Stimulated activated CD4-positive, alpha-beta T cell treated with anti-CD3 and anti-CD28 coated beads, TNF-alpha, amount 100 ng/mL, for 1 hour (primary cell): ENCODE measurements at regions not wholly inside any gene's neighbourhood (a gene's known extent, or its start where the extent isn't known, plus 50 kb on each side); places are given as distances from the start of the nearest gene placed in this dataset.
"Not testable (repeated sequence)": the region's sequence is repeated elsewhere in the genome, so short reads cannot be mapped to it uniquely, and the experiment has no call there.

Source experiments
- DNase-seq, 3 donors: peaks; one replicate each; pipeline ENCODE4 v3.0.0-alpha.2; 2020; ENCODE audit warnings: low read depth in 3 of 3, low spot score in 1 of 3

DNA sequence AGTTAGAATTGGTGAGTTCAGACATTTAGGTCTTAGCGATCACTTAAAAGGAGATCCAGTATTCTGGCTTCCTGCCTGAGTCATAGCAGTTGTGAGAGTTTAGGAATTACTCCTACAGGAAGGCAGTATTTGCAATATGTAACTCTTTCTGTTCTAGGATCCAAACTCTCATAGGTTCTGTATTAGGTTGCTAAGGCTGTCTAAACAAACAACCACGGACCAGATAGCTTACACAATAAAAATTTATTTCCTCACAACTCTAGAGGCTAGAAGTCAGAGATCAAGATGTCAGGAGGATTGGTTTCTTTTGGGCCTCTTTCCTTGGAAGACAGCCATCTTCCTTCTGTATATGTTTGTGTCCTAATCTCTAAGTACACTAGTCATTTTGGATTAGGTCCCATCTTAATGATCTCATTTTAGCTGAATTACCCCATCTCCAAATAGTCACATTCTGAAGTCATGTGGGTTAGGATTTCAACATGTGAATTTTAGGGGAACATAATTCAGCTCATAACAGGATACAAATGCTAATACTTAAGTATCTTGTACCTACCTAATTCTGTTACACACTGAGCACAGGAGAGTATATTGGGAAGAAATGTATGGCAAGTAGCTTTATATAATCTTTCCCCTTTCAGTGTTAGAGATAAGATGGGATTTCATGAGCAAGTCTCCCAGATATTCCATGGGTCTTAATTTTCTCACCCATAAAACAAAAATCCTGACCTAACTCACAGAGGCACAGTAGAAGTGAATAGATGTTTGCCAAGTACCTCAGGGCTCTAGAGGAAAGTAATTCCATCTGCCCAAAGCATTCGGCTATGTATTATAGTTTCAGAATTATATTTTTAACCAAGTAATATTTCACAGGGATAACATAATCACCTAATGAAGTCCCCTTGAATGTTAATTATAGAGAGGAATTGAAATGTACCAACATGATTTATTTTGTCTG is 144.4 kb downstream of the PTBP2 start:
- DNase-seq = no peak

DNA sequence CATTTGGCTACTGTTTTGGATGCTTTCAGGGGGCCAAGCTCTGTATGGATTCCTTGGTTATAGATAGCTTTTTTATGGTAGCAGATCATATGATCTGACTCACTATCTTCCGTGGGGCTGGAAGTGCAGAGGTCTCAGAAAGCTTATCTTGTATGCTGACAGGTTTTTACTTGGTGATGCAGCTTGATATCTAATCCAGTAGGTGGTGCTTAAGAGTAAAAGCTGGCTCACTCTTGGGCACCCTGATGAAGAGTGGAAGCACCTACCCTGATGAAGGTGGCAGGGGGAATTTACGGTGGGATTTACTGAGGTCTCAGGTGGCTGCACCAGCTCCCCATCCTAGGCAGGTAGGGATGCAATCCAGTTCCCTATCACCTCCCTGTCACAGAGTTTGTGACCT is 151.2 kb downstream of the PTBP2 start:
- no peak for DNase-seq

DNA sequence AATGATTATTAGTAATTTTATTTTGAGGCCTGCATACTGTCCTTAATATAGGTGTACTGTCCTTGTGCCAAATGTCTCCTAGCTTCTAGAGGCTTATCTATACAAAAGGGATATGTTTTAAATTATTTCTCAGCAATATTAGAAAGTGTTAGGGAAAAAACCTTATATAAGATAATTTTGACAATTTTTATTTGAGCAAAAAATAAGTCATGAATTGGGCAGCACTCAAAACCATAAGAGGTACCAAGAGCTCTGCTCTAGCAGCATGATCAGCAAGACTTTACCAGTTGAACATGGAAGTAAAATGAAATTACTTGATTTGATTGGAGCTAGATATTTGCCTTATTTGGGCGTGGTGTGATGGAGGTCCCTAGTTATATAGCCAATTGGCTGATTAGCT is 157.1 kb downstream of the PTBP2 start:
- no peak for DNase-seq

DNA sequence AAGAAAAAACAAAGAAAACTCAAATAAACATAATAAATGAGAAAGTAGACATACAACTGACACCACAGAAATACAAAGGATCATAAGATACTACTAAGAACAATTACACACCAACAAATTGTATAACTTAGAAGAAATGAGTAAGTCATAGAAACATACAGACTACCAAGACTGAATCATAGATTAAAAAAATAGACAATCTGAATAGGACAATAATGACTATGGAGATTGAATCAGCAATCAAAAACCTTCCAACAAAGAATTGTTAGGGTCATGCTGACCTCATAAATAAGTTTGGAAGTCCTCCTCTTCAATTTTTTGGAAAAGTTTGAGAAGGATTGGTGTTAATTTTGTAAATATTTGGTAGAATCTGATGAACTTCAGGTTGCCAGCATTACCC is 159.0 kb downstream of the PTBP2 start:
- no peak for DNase-seq

DNA sequence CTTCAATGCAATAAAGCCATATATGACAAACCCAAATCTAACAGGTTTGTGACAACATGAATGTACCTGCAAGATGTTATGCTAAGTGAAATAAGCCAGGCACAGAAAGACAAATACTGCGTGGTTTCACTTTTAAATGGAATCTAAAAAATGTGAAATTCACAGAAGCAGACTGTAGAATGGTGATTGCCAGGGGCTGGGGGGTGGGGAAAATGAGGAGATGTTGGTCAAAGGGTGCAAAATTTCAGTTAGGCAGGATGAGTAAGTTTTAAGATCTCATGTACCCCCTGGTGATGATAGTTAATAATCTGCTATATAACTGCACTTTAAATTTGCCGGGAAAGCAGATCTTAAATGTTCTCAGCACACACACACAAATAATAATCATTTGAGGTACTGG is 160.5 kb downstream of the PTBP2 start:
- no peak for DNase-seq

DNA sequence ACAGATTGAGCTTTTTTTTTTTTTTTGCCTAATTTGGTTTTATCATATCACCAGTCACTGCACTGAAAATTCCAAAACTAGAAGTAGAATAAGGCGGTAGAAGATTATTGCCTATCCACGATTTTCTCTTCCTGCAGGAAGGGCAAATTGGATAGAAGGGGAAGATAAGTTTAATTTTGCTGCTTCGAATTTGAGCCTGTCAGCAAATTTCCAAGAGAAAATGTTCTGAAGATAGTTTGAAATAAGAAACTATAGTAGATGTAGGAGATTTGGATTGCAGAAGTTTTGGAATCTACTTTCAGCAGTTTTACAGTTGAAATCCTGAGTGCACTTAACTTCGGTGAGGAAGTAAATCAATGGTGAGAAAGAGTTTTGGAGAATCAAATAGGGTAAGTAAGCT is 164.9 kb downstream of the PTBP2 start:
- no peak for DNase-seq

DNA sequence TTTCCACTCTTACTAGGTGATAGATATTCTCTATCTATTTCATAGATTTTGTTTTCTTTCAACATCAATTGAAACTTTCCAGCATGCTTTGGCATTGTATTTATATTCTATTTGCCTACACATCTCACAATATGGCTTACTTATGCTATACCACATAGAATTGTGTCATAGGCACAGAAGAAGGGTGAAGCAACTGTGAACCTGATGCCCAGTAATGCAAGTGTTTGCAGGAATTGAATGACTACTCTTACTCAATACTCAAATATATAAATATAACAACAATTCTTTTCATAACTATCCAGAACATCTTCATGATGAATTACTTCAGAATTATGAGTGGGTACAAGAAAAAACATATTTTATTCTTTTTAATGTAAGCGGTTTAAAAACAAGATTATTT is 165.9 kb downstream of the PTBP2 start:
- DNase-seq = no peak

DNA sequence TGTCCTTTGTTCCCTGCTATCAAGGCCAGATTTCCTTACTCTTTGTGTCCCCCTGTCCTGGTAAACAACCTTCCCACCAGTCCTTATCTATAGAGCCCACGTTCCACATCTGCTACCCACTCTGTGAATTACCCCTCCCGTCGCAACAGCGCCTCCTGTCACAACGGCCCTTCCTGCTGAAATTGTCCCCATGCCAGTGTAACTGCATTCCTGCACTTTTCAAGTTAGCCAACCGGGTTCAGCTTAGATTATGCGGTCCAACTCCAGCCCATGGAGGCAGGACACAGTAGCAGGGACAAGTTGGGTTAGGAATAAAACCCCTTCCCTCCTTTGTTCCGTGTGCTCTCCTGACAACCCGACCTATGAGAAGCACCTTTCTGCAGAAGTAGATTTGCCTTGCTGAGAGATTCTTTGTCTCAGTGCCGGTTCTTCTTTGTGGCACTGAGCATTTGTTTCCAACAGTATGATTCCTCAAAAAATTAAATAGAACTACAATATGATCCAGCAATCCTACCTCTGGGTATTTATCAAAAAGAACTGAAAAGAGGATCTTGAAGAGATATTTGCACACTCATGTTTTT is 180.3 kb downstream of the PTBP2 start:
- DNase-seq = no peak

DNA sequence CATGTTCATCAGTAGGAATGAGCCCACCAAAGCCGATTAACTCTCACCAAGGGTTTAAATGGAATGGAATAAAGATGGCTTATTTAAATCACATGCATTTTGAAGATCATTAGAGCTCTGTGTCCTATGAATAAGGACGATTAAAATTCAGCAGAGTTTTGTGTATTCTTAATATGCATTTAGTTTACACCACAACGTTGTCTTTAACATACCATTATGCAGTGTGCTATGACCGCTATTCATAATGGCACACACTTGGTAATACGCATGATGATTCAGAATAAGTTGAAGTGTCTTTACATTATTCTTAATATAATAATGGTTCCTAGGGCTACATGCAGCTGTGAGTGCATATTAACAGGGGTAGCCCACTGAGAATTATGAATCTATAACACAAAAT is 190.7 kb downstream of the PTBP2 start:
- DNase-seq = no peak

DNA sequence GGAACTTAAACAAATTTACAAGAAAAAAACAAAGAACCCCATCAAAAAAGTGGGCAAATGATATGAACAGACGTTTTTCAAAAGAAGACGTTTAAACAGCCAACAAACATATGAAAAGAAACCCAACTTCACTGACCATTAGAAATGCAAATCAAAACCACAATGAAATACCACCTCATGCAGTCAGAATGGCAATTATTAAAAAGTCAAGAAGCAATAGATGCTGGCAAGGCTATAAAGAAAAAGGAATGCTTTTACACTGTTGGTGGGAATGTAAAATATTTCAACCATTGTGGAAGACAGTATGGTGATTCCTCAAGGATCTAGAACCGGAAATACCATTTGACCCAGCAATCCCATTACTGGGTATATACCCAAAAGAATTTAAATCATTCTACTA is 194.1 kb downstream of the PTBP2 start:
- DNase-seq = not testable (repeated sequence)

DNA sequence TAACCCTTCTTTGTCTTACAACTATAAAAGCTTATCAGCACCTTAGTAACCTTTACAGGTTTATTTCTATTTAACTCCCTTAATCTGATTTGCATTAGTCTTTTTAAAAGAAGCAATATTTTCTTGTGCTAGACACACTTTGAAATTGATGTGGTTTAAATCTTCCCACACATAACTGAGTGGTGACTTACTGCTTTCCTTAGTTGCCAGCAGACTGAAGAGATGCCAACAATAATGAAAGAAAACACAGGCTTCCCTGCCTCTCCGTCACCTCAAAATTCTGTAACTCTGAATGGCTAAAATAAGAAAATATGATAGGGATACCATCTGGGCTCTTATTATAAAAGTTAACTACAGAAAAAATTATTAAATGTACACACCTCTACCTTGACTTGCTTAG is 196.8 kb downstream of the PTBP2 start:
- no peak for DNase-seq

DNA sequence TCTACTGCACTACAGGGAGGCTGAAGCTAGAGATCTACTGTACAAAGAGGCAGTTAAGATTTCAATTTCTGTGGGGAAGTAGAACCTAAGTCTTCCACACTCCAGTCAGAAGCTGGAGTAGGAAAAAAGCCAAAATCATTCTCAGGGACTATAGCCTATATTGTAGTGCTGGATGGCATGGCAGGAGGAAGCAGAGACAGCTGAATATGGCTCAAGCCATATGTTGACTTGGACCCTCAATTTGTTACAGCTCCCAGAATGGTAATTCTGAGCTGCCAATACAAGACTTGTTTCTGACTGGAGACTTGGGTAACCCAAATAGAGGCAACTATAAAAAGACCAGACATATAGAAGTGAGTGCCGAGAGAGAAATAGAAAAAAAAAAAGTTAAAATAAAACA is 200.6 kb downstream of the PTBP2 start:
- DNase-seq = no peak

DNA sequence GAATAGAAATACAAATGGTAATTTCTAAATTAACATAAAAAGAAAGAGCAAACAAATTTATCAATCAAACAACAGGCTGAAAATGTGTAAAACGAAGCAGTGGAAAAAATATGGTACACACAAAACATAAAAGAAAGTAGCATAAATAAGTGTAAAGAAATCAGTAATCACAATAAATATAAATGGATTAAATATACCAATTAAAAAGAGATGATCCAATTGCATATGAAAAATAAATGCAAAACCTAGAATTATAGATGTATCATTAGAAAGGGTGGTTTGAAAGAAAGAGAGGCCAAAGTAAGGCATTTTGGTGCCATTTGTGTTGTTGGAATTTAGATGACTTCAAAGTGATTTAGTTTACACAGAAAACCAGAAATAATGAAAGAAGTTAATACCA is 202.2 kb downstream of the PTBP2 start:
- no peak for DNase-seq

DNA sequence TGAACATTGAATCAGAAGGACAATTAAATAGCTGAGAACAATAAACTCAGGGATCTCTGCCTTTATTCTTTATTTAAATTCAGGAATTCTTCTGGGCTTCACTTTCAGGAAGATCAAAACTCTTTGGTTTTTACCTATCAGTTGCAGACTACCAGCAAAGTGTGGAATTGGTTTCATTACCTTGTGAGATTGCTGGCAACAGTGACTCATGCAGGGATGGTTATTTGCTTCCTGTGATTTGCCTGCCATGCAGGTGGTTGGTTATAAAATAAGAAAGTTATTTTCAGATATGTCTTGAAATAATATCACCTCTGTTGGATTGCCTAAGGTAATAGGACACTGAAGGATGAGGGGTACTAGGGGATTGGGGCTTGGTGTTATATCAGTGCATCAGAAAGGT is 204.6 kb downstream of the PTBP2 start:
- no peak for DNase-seq

DNA sequence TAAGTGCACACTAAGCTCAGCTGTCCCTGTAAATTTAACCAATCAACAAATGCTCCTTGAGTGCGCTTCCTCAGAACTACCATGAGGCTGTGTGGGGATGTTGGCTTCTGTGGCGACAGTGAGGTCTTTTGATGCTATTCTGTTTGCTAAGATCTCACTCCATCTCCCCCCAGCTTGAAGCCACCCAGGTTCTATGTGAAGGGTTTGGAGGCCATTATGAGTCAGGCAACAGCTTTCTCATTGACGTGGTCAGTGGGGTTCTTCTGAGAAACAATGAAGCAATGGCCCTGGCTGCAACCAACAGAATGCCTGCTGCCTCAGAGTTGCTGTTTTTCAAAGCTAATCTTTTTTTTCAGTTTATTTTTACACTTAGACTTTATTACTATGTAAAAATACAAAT is 205.5 kb downstream of the PTBP2 start:
- DNase-seq = no peak

DNA sequence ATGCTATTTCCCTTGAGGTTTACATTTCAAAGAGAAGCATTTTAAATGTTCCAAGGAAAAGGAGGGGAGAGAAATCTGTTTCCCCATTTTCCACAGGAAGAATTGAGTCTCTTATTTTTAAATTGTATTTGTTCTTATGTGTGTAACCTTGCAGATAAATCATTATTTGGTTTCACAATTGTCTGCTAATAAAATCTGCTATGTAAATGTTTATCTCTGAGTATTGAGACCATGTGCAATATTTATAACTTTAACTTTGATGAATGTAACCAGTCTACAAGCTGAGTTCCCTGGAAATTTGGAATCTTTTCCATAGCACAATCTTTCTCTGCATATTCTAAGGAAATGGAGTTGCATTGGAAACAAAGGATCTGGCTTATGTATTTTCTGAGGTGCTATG is 209.6 kb downstream of the PTBP2 start:
- DNase-seq = no peak

DNA sequence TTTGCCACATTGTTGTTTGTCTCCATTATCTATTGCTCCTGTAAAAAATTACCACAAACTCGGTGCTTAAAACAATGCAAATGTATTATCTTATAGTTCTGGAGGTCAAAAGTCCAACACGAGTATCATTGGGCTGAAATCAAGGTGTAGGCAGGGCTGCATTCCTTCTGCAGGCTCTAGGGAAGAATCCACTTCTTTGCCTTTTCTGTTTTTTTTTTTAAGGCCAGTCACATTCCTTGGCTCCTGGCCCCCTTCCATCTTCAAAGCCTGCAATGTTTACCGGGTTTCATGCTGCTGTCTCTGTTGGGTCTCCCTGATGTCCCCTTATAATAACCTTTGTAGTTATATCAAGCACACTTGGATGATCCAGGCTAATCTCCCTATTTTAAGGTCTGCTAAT is 212.7 kb downstream of the PTBP2 start:
- DNase-seq = no peak

DNA sequence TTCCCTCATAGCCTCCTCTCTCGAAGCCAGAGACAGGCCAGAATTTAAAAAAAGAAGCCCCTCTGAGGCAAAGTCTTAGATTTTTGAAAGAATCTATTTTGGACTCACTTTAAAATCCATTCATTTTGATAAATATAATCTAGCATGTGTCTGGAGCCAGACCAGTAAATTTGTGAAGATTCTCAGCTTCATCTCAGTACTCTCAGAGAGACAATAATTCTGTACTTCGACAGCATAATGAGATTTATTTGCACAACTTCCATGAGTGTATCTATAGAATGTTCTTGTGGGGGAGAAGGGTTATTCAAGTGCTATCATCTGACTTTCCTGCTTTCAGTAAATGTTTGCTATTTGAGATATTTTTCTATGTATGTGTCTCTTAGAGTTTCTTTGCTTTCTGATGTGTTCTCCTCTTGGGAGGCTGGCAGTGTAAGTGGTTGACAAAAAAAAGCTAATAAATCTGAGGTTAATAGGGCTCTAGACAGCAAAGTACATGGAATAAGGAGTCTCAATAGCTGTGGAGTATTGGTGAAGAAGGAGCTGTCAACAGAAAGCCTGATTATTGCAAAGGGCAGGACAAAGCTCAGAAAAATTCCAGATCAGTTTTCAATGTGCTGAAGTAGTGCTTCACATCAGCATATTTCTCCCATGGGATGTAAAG is 223.0 kb downstream of the PTBP2 start:
- no peak for DNase-seq

DNA sequence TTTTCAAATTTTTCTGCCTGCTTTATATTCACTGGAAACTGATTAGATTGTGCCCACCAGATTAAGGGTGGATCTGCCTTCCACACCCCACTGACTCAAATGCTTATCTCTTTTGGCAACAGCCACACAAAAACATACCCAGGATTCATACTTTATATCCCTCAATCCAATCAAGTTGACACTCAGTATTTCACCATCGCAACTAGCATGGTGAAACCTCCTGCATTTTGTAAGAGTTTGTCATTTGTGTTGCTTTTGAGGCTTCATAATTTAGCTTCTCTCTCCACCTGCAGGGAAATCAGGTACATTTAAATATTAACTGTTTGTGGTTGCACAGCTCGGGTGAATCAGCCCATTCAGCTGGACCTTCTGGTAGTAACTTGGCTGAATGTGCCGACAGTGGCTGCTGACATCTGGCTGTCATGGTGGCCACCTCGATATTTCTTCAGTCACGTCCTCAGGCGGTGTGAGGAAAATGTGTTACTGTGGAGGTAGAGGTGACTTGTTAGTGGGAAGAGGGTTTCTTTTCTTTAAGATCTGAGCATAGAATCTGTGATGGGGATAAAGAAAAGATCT is 224.0 kb downstream of the PTBP2 start:
- DNase-seq = no peak

DNA sequence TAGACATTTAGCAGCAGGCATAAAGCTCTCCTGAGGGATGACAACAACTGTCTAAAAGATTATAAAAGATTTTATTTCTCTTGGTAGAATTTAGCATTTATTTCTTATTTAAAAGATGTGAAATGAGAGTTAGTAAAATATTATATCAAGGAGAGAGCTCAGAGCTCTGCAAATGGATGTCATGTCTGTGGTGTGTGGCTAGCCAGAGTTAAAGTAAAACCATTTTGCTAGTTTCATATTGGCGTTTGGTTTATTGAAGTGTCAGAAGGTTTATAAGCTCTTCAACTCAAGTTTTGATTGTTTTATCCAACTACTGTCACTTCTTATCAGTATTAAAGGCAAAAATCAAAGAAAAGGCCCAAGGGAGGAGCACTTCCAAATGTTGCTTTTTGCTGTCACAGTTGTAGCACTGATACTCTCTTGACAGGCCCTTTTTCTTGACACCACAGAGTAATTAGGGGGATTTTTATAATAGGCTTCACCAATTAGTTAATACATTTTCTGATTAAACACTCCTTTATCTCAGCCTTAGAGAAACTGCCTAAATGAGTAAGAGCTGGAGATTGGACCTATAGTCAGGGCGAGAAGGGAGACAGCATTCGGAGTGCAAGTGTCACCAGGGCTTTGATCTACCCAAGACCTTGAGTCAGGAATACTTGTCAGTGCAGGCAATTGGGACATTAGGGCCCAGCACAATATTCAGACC is 233.9 kb downstream of the PTBP2 start:
- DNase-seq = no peak

DNA sequence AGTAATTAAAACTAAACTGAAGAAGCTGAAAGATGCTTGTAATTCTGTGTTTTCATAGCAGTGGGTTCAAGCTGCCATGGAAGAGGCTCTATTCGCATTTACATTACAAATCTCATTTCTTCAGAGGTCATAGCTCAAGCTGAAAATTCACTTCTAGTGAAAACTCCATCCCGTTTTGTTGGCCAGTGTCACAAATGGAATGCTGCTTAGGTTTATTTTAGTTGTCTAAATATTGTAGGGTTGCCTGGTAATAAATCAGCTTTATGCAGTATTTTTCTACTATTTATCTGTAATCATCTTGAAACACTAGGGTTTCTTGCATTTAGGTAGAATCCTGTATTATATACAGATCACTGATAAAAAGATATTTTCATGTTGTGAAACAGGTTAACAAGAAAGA is 240.6 kb downstream of the PTBP2 start:
- DNase-seq = no peak
